ENCODE measurements at regions not wholly inside any gene's neighbourhood (a gene's known extent, or its start where the extent isn't known, plus 50 kb on each side); places are given as distances from the start of the nearest gene placed in this dataset.

DNA sequence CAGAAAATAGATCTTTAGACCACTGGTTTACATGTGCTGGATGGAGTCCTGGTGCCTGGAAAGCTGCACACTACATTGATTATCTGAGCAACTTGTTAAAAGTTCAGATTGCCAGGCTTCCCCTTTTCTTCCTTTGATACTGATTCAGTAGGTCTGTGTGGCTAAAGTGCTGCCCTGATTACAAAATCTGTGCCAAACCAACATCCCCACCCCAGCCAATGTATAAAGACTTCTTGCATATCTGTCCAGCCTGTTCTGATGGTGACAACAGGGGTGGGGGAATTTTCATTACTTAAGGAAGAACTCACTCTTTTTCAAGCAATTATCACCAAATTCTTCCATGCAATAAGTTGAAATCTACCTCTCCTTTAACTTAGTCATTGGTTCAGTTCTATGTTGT, 135.5 kb downstream of the TNFSF18 start:
- TF ChIP-seq CTCF (IDR thresholded peaks at IDR 0.05) (no peak), POLR2A (IDR thresholded peaks at IDR 0.05) (no peak)
